ENCODE measurements at regions not wholly inside any gene's neighbourhood (a gene's known extent, or its start where the extent isn't known, plus 50 kb on each side); places are given as distances from the start of the nearest gene placed in this dataset.

DNA sequence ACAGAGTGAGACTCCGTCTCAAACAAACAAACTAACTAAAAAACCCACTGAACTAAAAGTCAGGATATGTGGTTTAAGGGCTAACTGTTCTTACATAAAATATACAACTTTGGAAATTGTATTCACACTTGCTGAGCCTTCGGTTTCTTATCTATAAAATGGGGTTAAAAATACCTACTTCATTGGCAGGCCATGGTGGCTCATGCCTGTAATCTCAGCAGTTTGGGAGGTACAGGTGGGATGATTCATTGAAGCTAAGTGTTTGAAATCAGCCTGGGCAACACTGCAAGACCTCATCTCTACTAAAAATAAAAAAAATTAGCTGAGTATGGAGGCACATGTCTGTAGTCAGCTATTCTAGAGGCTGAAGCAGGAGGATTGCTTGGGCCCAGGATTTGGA is 115.4 kb upstream of the KLF6 start:
- no peaks in the 10 kb centered on the region for H3K36me3 ChIP-seq (ENCODE audit: low read depth, missing control alignments)
- H3K4me1 ChIP-seq = no peaks in the 10 kb centered on the region
- 87 to 97% methylated on average over 2 of the region's 2 CpGs for WGBS, 2 donors
- DNase-seq = no peak
- no peaks in the 10 kb centered on the region for H3K9me3 ChIP-seq
- no peak overlapping the region for H3K27ac ChIP-seq
- intact Hi-C loops (cut with DNase I; ENCODE audit: low total_unique reads) = no loop called here
- H3K27me3 ChIP-seq = no peaks in the 10 kb centered on the region
- TF ChIP-seq POLR2A (IDR thresholded peaks at IDR 0.05) = no peak
- TF ChIP-seq, protein P1, sequence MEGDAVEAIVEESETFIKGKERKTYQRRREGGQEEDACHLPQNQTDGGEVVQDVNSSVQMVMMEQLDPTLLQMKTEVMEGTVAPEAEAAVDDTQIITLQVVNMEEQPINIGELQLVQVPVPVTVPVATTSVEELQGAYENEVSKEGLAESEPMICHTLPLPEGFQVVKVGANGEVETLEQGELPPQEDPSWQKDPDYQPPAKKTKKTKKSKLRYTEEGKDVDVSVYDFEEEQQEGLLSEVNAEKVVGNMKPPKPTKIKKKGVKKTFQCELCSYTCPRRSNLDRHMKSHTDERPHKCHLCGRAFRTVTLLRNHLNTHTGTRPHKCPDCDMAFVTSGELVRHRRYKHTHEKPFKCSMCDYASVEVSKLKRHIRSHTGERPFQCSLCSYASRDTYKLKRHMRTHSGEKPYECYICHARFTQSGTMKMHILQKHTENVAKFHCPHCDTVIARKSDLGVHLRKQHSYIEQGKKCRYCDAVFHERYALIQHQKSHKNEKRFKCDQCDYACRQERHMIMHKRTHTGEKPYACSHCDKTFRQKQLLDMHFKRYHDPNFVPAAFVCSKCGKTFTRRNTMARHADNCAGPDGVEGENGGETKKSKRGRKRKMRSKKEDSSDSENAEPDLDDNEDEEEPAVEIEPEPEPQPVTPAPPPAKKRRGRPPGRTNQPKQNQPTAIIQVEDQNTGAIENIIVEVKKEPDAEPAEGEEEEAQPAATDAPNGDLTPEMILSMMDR (IDR thresholded peaks at IDR 0.05) = no peak
- no peak overlapping the region for H3K4me3 ChIP-seq

DNA sequence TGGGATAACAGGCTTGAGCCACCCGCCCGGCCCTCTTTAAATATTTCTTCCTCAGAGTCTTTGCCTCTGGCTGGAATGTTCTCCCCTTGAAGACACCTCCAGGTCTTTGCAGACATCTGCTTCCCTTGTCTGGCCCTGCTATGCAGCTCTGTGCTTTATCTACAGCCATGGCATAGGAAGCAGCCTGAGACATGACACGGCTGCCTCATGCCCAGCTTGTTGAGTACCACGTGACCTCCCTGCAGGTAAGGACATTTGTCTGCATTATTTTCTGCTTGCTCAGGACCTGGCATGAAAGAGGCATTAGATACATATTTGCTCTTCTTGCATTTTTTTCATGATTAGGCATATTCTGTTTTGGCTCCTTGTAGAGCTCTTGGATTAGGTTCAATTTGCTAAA is 113.8 kb upstream of the KLF6 start:
- no peak for TF ChIP-seq POLR2A (IDR thresholded peaks at IDR 0.05)
- TF ChIP-seq, protein P1 (IDR thresholded peaks at IDR 0.05) = no peak
- Histone ChIP-seq H3K9me3 (no peaks in the 10 kb centered on the region), H3K4me1 (no peaks in the 10 kb centered on the region), H3K4me3 (no peak overlapping the region), H3K27me3 (no peaks in the 10 kb centered on the region), H3K27ac (no peak overlapping the region), H3K36me3 (ENCODE audit: low read depth, missing control alignments) (no peaks in the 10 kb centered on the region)
- DNase-seq = no peak
- intact Hi-C loops (cut with DNase I; ENCODE audit: low total_unique reads) = no loop called here
- whole genome bisulfite sequencing, 2 donors = 65 to 82% methylated on average over 4 of the region's 4 CpGs

DNA sequence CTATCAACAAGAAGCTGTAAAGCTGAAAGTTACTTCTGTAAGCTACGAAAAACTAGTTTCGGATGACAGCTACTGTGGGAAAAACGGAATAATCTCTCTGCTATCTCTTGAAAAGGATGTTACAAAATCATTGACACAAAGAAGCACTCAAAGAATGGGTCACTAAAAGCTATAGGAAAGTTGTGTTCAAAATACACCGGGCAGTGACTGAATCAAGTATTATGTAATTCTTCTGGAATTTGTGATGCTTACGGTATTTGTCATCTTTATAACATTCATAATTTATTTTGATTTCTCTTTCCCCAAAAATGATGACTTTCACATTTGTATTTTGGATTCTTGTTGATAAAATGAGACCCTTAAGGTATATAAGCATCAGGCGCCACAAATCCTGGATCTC is 112.1 kb upstream of the KLF6 start:
- WGBS, 2 donors = 73 to 75% methylated on average over 6 of the region's 6 CpGs
- TF ChIP-seq, protein P1 (IDR thresholded peaks at IDR 0.05) = no peak
- no peak for TF ChIP-seq POLR2A (IDR thresholded peaks at IDR 0.05)
- Histone ChIP-seq H3K36me3 (ENCODE audit: low read depth, missing control alignments) (no peaks in the 10 kb centered on the region), H3K9me3 (no peaks in the 10 kb centered on the region), H3K4me1 (no peaks in the 10 kb centered on the region), H3K4me3 (no peak overlapping the region), H3K27ac (no peak overlapping the region), H3K27me3 (no peaks in the 10 kb centered on the region)
- no peak for DNase-seq
- intact Hi-C loops (cut with DNase I; ENCODE audit: low total_unique reads) = no loop called here

DNA sequence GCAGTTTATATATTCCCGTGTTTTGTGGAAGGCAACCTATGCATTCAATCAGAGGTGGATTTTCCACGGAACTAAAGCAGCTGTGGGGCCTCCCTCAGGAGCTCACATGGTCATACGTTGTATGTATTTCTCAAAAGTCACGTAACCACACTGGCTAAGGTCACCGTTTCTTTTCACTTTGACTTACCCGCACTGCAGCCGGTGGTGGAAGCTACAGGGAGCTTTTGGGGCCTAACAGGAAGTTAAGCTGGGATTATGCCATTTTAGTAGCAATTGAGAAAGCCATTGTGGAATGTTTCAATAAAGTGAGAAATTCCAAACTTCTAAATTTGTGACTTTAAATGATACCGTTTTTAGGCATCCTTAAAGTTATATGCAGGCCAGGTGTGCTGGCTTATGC is 111.2 kb upstream of the KLF6 start:
- Histone ChIP-seq H3K4me1 (no peaks in the 10 kb centered on the region), H3K27ac (no peak overlapping the region), H3K27me3 (no peaks in the 10 kb centered on the region), H3K9me3 (no peaks in the 10 kb centered on the region), H3K4me3 (no peak overlapping the region), H3K36me3 (ENCODE audit: low read depth, missing control alignments) (no peaks in the 10 kb centered on the region)
- intact Hi-C loops (cut with DNase I; ENCODE audit: low total_unique reads) = no loop called here
- WGBS, 2 donors = 89 to 93% methylated on average over 8 of the region's 8 CpGs
- no peak for TF ChIP-seq POLR2A (IDR thresholded peaks at IDR 0.05)
- TF ChIP-seq, protein P1 (IDR thresholded peaks at IDR 0.05) = no peak
- no peak for DNase-seq

DNA sequence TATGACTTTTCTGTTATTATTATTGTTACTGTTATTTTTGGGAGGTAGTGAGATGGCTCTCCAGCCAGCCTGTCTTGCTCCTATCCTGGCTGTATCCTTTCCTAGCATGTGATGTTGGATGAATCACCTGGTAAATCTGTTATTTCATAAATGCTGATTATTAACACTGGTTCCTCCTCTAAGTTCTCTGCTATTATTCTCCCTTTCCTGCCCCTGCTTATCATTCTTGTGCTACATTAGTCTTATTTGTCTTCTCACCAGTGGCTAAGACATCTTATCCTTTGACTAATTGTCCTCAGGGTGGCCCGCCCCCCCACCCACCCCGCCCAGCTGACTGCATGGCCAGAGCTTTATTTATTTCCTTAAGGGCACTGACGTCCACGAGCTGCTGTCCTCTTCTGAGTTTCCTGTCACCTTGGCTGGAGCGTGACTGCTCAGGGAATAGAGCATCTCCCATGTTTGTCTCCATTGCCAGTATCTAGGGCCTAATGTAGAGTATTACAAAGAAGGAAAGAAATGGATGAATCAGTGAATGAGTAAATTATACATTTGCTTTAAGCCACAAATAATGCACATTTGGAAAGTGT is 110.1 kb upstream of the KLF6 start:
- H3K9me3 ChIP-seq = no peaks in the 10 kb centered on the region
- DNase-seq = no peak
- WGBS, 2 donors = 67 to 72% methylated on average over 5 of the region's 5 CpGs
- intact Hi-C loops (cut with DNase I; ENCODE audit: low total_unique reads) = no loop called here
- H3K36me3 ChIP-seq (ENCODE audit: low read depth, missing control alignments) = no peaks in the 10 kb centered on the region
- no peaks in the 10 kb centered on the region for H3K27me3 ChIP-seq
- TF ChIP-seq, protein P1 (IDR thresholded peaks at IDR 0.05) = no peak
- TF ChIP-seq POLR2A (IDR thresholded peaks at IDR 0.05) = no peak
- H3K4me1 ChIP-seq = peaks cover under 1% of the 10 kb centered on the region
- no peak overlapping the region for H3K27ac ChIP-seq
- H3K4me3 ChIP-seq = no peak overlapping the region

All from testis (tissue), 2 donors.